ENCODE measurements at regions not wholly inside any gene's neighbourhood (a gene's known extent, or its start where the extent isn't known, plus 50 kb on each side); places are given as distances from the start of the nearest gene placed in this dataset.
"Not testable (repeated sequence)": the region's sequence is repeated elsewhere in the genome, so short reads cannot be mapped to it uniquely, and the experiment has no call there.

- no peak overlapping the region for H3K4me3 ChIP-seq (ENCODE audit: low read length)
- no peaks in the 10 kb centered on the region for H4K20me1 ChIP-seq (ENCODE audit: low read length)
- H3K9me3 ChIP-seq (ENCODE audit: low read length) = no peaks in the 10 kb centered on the region
- TF ChIP-seq CTCF (conservative IDR thresholded peaks at IDR 0.05; ENCODE audit: low read depth, low read length) = no peak
- TF ChIP-seq EZH2phosphoT487 (IDR thresholded peaks at IDR 0.05; ENCODE audit: borderline replicate concordance, low read length) = no peak
- no peak for TF ChIP-seq EZH2 (IDR thresholded peaks at IDR 0.05; ENCODE audit: low read length, unreplicated experiment)
- BruUV-seq (replicated peaks) = no TSS peak
- no peaks in the 10 kb centered on the region for H3K79me2 ChIP-seq (ENCODE audit: low read length)
- POLR2A ChIA-PET (ENCODE audit: unreplicated experiment) = no interaction called here
- H3K9me2 ChIP-seq (replicated peaks; ENCODE audit: low read length) = no peaks in the 10 kb centered on the region
- no peak overlapping the region for H3K27ac ChIP-seq (ENCODE audit: low read length)
- peaks cover 19% of the 10 kb centered on the region for H3K4me1 ChIP-seq (ENCODE audit: insufficient read depth, low read length)
- no peak overlapping the region for H2AFZ ChIP-seq (ENCODE audit: low read length)
- DNase-seq = no peak
- no peaks in the 10 kb centered on the region for H3K36me3 ChIP-seq (ENCODE audit: low read depth, low read length)
- CTCF ChIA-PET = no interaction called here
- intact Hi-C loops (cut with micrococcal nuclease) = no loop called here
- H3K4me2 ChIP-seq (ENCODE audit: low read length) = no peak overlapping the region
- no peaks in the 10 kb centered on the region for H3K27me3 ChIP-seq (ENCODE audit: low read length)
- H3F3A ChIP-seq (ENCODE audit: low read length, unreplicated experiment) = no peaks in the 10 kb centered on the region
- no peak overlapping the region for H3K9ac ChIP-seq (ENCODE audit: low read length)
- ATAC-seq = no peak
Measured at GRCh38 chrX:106283841-106284240, 115.7 kb downstream of the PWWP3B start.

- Histone ChIP-seq H3K4me1 (ENCODE audit: insufficient read depth, low read length) (peaks cover 13% of the 10 kb centered on the region), H3K79me2 (ENCODE audit: low read length) (no peaks in the 10 kb centered on the region), H3K4me2 (ENCODE audit: low read length) (no peak overlapping the region), H3K36me3 (ENCODE audit: low read depth, low read length) (no peaks in the 10 kb centered on the region), H3K4me3 (ENCODE audit: low read length) (no peak overlapping the region), H3K9me3 (ENCODE audit: low read length) (no peaks in the 10 kb centered on the region), H2AFZ (ENCODE audit: low read length) (no peak overlapping the region), H3K9ac (ENCODE audit: low read length) (no peak overlapping the region), H3K27ac (ENCODE audit: low read length) (no peak overlapping the region), H3K27me3 (ENCODE audit: low read length) (no peaks in the 10 kb centered on the region), H3F3A (ENCODE audit: low read length, unreplicated experiment) (no peaks in the 10 kb centered on the region), H4K20me1 (ENCODE audit: low read length) (no peaks in the 10 kb centered on the region), H3K9me2 (replicated peaks; ENCODE audit: low read length) (no peaks in the 10 kb centered on the region)
- DNase-seq (peak; percentile 15), ATAC-seq (no peak)
- TF ChIP-seq EZH2 (IDR thresholded peaks at IDR 0.05; ENCODE audit: low read length, unreplicated experiment) (no peak), EZH2phosphoT487 (IDR thresholded peaks at IDR 0.05; ENCODE audit: borderline replicate concordance, low read length) (no peak), CTCF (conservative IDR thresholded peaks at IDR 0.05; ENCODE audit: low read depth, low read length) (no peak)
- no TSS peak for BruUV-seq (replicated peaks)
- ChIA-PET CTCF (no interaction called here), POLR2A (ENCODE audit: unreplicated experiment) (no interaction called here)
- intact Hi-C loops (cut with micrococcal nuclease) = no loop called here
Measured at GRCh38 chrX:106284431-106285025, 116.4 kb downstream of the PWWP3B start.

GRCh38 chrX:106286053-106286650 lies 118.0 kb downstream of the PWWP3B start:
- peaks cover 9% of the 10 kb centered on the region; the same call in 1 of the 2 replicates for H3K4me1 ChIP-seq (ENCODE audit: insufficient read depth, low read length)
- H4K20me1 ChIP-seq (ENCODE audit: low read length) = no peaks in the 10 kb centered on the region
- no peaks in the 10 kb centered on the region for H3K36me3 ChIP-seq (ENCODE audit: low read depth, low read length)
- CTCF ChIA-PET = no interaction called here
- H3K4me3 ChIP-seq (ENCODE audit: low read length) = no peak overlapping the region
- intact Hi-C loops (cut with micrococcal nuclease) = no loop called here
- H3K9me2 ChIP-seq (replicated peaks; ENCODE audit: low read length) = no peaks in the 10 kb centered on the region
- H3K27me3 ChIP-seq (ENCODE audit: low read length) = no peaks in the 10 kb centered on the region
- no peak overlapping the region for H3K27ac ChIP-seq (ENCODE audit: low read length)
- ATAC-seq = no peak; the same call in 1 of the 2 replicates
- POLR2A ChIA-PET (ENCODE audit: unreplicated experiment) = no interaction called here
- no TSS peak for BruUV-seq (replicated peaks)
- H3K9me3 ChIP-seq (ENCODE audit: low read length) = no peaks in the 10 kb centered on the region
- DNase-seq = peak; percentile 47
- no peak overlapping the region for H3K9ac ChIP-seq (ENCODE audit: low read length)
- no peak overlapping the region for H2AFZ ChIP-seq (ENCODE audit: low read length)
- H3K79me2 ChIP-seq (ENCODE audit: low read length) = no peaks in the 10 kb centered on the region
- H3F3A ChIP-seq (ENCODE audit: low read length, unreplicated experiment) = no peaks in the 10 kb centered on the region
- H3K4me2 ChIP-seq (ENCODE audit: low read length) = no peak overlapping the region
- no peak for TF ChIP-seq EZH2 (IDR thresholded peaks at IDR 0.05; ENCODE audit: low read length, unreplicated experiment)
- TF ChIP-seq CTCF (conservative IDR thresholded peaks at IDR 0.05; ENCODE audit: low read depth, low read length) = no peak
- TF ChIP-seq EZH2phosphoT487 (IDR thresholded peaks at IDR 0.05; ENCODE audit: borderline replicate concordance, low read length) = no peak

- H3K79me2 ChIP-seq (ENCODE audit: low read length); DNase-seq; H3K9me3 ChIP-seq (ENCODE audit: low read length); H3K4me2 ChIP-seq (ENCODE audit: low read length); CTCF ChIA-PET; H3K9ac ChIP-seq (ENCODE audit: low read length); H4K20me1 ChIP-seq (ENCODE audit: low read length); H3F3A ChIP-seq (ENCODE audit: low read length, unreplicated experiment); BruUV-seq (replicated peaks); H3K36me3 ChIP-seq (ENCODE audit: low read depth, low read length); H2AFZ ChIP-seq (ENCODE audit: low read length); POLR2A ChIA-PET (ENCODE audit: unreplicated experiment); H3K27ac ChIP-seq (ENCODE audit: low read length); intact Hi-C loops (cut with micrococcal nuclease); H3K4me1 ChIP-seq (ENCODE audit: insufficient read depth, low read length); H3K9me2 ChIP-seq (replicated peaks; ENCODE audit: low read length); H3K4me3 ChIP-seq (ENCODE audit: low read length); H3K27me3 ChIP-seq (ENCODE audit: low read length): not testable (repeated sequence)
- ATAC-seq = peak; percentile 74
Measured at GRCh38 chrX:106290778-106291177, 122.7 kb downstream of the PWWP3B start.

Measured in PC-3 (cell line).